ENCODE measurements at regions not wholly inside any gene's neighbourhood (a gene's known extent, or its start where the extent isn't known, plus 50 kb on each side); places are given as distances from the start of the nearest gene placed in this dataset.
"Not testable (repeated sequence)": the region's sequence is repeated elsewhere in the genome, so short reads cannot be mapped to it uniquely, and the experiment has no call there.

DNA sequence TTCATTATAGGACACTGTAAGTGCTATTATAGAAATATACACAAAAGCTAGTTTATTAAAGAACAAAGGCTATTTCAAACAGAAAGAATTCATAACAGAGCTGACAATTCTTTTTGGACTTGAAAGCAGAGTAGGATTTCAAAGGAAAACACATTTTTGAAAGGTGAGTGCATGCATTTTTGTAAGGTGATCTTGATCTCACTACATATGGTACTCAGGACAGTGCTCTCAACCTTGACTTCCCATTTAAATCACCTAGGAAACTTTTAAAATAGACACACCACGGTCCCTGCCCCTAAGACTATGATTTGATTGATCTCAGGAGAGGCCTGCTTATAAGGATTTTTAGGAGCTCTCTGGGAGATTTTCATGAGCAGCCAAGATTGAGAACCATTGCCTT is 1362.0 kb downstream of the CDH8 start:
- H3K9me3 ChIP-seq (replicated peaks): no peaks in the 10 kb centered on the region
- no peaks in the 10 kb centered on the region for H3K36me3 ChIP-seq
- no peak for DNase-seq (ENCODE audit: low read depth in 1 of 2, low spot score in 2 of 2)
- no peak overlapping the region for H3K4me3 ChIP-seq
- H3K27ac ChIP-seq: no peak overlapping the region
- no peaks in the 10 kb centered on the region for H3K27me3 ChIP-seq (replicated peaks)
- no peaks in the 10 kb centered on the region for H3K4me1 ChIP-seq (replicated peaks)

DNA sequence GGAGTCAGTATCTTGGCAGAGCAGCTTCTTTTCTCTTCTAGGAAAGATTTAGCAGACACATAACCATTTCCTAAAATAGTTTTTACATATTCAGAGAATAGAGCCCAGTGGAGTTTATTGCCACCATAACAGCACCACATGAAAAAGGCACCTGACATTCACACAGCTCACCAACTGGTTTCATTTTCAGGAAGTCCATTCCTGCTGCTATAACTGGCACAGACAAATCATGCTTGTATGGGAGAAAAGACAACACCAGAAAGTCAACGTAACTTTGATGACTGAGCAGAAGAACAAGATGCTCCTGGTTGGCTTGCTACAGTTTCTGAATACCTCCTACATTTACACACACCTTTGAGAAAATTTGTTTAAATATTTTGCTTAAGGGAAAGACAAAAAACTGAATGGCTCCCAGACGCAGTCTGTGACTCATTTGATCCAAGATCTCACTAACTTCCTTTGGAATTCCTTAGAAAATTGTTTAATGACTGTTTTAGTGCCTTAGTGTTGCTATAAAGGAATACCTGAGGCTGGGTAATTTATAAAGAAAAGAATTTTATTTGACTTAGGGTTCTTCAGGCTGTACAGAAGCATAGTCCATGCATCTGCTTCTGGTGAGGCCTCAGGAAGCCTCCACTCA is 1380.6 kb downstream of the CDH8 start:
- no peak overlapping the region for H3K4me3 ChIP-seq
- no peak overlapping the region for H3K27ac ChIP-seq
- no peak for DNase-seq (ENCODE audit: low read depth in 1 of 2, low spot score in 2 of 2)
- no peaks in the 10 kb centered on the region for H3K4me1 ChIP-seq (replicated peaks)
- H3K27me3 ChIP-seq (replicated peaks): 0 out of 2 replicates have a peak, but pooled peaks cover 2% of the 10 kb centered on the region
- H3K36me3 ChIP-seq: no peaks in the 10 kb centered on the region
- peaks cover under 1% of the 10 kb centered on the region; the same call in 1 of the 2 replicates for H3K9me3 ChIP-seq (replicated peaks)

- H3K4me1 ChIP-seq (replicated peaks): no peaks in the 10 kb centered on the region
Measured at GRCh38 chr16:60651346-60651745, 1384.9 kb downstream of the CDH8 start.

GRCh38 chr16:60648290-60648689 is 1387.9 kb downstream of the CDH8 start:
- H3K27me3 ChIP-seq (replicated peaks): no peaks in the 10 kb centered on the region
- 0 out of 2 replicates have a peak, but pooled peaks cover 7% of the 10 kb centered on the region for H3K9me3 ChIP-seq (replicated peaks)
- H3K36me3 ChIP-seq: no peaks in the 10 kb centered on the region
- DNase-seq (ENCODE audit: low read depth in 1 of 2, low spot score in 2 of 2): no peak
- H3K4me3 ChIP-seq: no peak overlapping the region
- no peak overlapping the region for H3K27ac ChIP-seq
- H3K4me1 ChIP-seq (replicated peaks): no peaks in the 10 kb centered on the region

More at GRCh38 chr16:60651346-60651745, 1384.9 kb downstream of the CDH8 start:
- Histone ChIP-seq H3K4me3 (no peak overlapping the region), H3K27ac (no peak overlapping the region), H3K36me3 (no peaks in the 10 kb centered on the region), H3K9me3 (replicated peaks) (no peaks in the 10 kb centered on the region), H3K27me3 (replicated peaks) (no peaks in the 10 kb centered on the region)
- no peak for DNase-seq (ENCODE audit: low read depth in 1 of 2, low spot score in 2 of 2)

DNA sequence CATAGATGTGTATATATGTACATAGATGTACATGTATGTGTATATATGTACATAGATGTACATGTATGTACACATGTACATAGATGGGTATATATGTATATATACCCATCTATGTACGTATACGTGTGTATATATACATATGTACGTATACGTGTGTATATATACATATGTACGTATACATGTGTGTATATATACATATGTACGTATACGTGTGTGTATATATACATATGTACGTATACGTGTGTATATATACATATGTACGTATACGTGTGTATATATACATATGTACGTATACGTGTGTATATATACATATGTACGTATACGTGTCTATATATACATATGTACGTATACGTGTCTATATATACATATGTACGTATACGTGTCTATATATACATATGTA is 1388.8 kb downstream of the CDH8 start:
- not testable (repeated sequence) for DNase-seq (ENCODE audit: low read depth in 1 of 2, low spot score in 2 of 2); H3K9me3 ChIP-seq (replicated peaks); H3K36me3 ChIP-seq; H3K27me3 ChIP-seq (replicated peaks); H3K27ac ChIP-seq; H3K4me1 ChIP-seq (replicated peaks); H3K4me3 ChIP-seq

DNA sequence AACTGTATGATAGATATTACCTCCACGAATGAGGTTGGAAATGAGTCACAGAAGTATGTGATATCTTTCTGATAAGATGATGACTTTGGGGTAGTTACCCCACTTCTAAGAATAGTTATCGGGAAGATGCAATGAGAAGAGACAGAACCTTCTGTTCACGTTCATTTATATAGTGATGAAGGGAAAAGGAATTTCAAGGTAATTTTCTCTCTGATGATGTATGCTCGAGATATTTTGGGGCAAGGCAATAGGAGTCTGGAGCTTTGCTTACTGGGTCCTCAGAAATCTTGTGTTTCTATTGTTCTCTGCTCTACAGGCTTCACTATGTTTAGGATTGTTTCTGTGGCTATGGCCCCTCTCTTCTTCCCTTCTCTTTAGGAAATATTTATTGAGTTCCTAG is 1389.6 kb downstream of the CDH8 start:
- DNase-seq (ENCODE audit: low read depth in 1 of 2, low spot score in 2 of 2): no peak
- Histone ChIP-seq H3K36me3 (no peaks in the 10 kb centered on the region), H3K27ac (no peak overlapping the region), H3K9me3 (replicated peaks) (0 out of 2 replicates have a peak, but pooled peaks cover 7% of the 10 kb centered on the region), H3K4me3 (no peak overlapping the region), H3K4me1 (replicated peaks) (no peaks in the 10 kb centered on the region), H3K27me3 (replicated peaks) (no peaks in the 10 kb centered on the region)

- Histone ChIP-seq H3K27me3 (replicated peaks) (no peaks in the 10 kb centered on the region), H3K36me3 (no peaks in the 10 kb centered on the region), H3K4me3 (no peak overlapping the region), H3K9me3 (replicated peaks) (0 out of 2 replicates have a peak, but pooled peaks cover 7% of the 10 kb centered on the region), H3K4me1 (replicated peaks) (no peaks in the 10 kb centered on the region), H3K27ac (no peak overlapping the region)
- no peak for DNase-seq (ENCODE audit: low read depth in 1 of 2, low spot score in 2 of 2)
Measured at GRCh38 chr16:60645541-60645940, 1390.7 kb downstream of the CDH8 start.

DNA sequence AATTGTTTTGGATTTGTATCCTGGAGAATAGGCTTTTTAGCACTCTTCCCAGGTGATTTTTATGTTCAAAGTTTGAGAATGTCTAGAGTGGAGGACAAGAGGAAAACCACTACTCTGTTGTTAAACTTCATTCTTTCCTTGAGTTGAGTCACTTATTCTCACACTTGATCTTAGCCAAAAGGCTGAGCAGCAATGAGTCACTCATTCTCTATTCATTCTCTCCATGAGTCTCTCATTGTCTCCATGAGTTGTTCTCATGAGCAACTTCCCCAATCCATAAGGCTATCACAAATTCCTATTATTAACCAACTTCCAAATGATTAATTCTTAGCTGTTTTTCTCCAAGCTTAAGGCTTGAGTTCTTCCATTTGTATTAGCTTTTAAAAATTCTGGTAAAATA is 1393.3 kb downstream of the CDH8 start:
- Histone ChIP-seq H3K27me3 (replicated peaks) (no peaks in the 10 kb centered on the region), H3K9me3 (replicated peaks) (0 out of 2 replicates have a peak, but pooled peaks cover 7% of the 10 kb centered on the region), H3K36me3 (no peaks in the 10 kb centered on the region), H3K4me1 (replicated peaks) (no peaks in the 10 kb centered on the region), H3K4me3 (no peak overlapping the region), H3K27ac (no peak overlapping the region)
- no peak for DNase-seq (ENCODE audit: low read depth in 1 of 2, low spot score in 2 of 2)

- Histone ChIP-seq H3K4me3 (no peak overlapping the region), H3K4me1 (replicated peaks) (no peaks in the 10 kb centered on the region), H3K27me3 (replicated peaks) (no peaks in the 10 kb centered on the region), H3K9me3 (replicated peaks) (0 out of 2 replicates have a peak, but pooled peaks cover 7% of the 10 kb centered on the region), H3K27ac (no peak overlapping the region), H3K36me3 (no peaks in the 10 kb centered on the region)
- no peak for DNase-seq (ENCODE audit: low read depth in 1 of 2, low spot score in 2 of 2)
Measured at GRCh38 chr16:60641067-60641665, 1395.1 kb downstream of the CDH8 start.

DNA sequence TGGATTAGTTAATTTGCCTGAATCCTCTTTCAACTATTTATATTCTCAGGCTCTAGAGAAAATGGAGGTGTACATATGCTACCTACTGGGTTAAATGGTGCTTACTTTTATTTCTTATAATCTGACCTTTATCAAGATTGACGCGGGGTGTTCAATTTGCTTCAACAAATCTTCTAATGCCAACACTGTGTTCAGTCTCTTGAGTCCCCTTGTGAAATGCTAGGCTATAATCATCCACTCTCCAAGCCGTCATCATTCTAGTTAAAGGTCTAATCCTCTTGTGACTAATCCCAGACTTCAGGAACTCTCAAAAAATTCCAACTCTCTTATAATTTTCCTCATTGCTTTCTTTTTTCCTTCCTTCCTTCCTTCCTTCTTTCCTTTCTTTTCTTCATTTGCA is 1396.2 kb downstream of the CDH8 start:
- Histone ChIP-seq H3K4me1 (replicated peaks) (no peaks in the 10 kb centered on the region), H3K4me3 (no peak overlapping the region)
- DNase-seq (ENCODE audit: low read depth in 1 of 2, low spot score in 2 of 2): no peak

DNA sequence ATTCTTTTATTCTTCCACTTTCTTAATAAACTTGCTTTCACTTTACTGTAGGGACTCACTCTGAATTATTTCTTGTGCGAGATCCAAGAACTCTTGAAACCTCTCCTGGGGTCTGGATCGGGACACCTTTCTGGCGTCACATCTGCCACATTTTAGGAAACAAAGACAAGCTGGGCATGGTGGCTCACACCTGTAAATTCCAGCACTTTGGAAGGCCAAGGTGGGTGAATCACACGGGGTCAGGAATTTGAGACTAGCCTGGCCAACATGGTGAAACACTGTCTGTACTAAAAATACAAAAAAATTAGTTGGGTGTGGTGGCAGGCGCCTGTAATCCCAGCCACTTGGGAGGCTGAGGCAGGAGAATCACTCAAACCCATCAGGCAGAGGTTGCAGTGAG is 1399.6 kb downstream of the CDH8 start:
- not testable (repeated sequence) for H3K4me3 ChIP-seq; H3K27me3 ChIP-seq (replicated peaks); DNase-seq (ENCODE audit: low read depth in 1 of 2, low spot score in 2 of 2); H3K4me1 ChIP-seq (replicated peaks); H3K36me3 ChIP-seq; H3K9me3 ChIP-seq (replicated peaks); H3K27ac ChIP-seq

More for the DNA sequence above, 1396.2 kb downstream of the CDH8 start:
- Histone ChIP-seq H3K27me3 (replicated peaks) (no peaks in the 10 kb centered on the region), H3K9me3 (replicated peaks) (no peaks in the 10 kb centered on the region), H3K27ac (no peak overlapping the region), H3K36me3 (no peaks in the 10 kb centered on the region)

GRCh38 chr16:60636117-60636516 is 1400.1 kb downstream of the CDH8 start:
- no peaks in the 10 kb centered on the region for H3K36me3 ChIP-seq
- no peaks in the 10 kb centered on the region for H3K4me1 ChIP-seq (replicated peaks)
- no peak overlapping the region for H3K4me3 ChIP-seq
- H3K27me3 ChIP-seq (replicated peaks): no peaks in the 10 kb centered on the region
- H3K27ac ChIP-seq: no peak overlapping the region
- no peaks in the 10 kb centered on the region for H3K9me3 ChIP-seq (replicated peaks)
- no peak for DNase-seq (ENCODE audit: low read depth in 1 of 2, low spot score in 2 of 2)

DNA sequence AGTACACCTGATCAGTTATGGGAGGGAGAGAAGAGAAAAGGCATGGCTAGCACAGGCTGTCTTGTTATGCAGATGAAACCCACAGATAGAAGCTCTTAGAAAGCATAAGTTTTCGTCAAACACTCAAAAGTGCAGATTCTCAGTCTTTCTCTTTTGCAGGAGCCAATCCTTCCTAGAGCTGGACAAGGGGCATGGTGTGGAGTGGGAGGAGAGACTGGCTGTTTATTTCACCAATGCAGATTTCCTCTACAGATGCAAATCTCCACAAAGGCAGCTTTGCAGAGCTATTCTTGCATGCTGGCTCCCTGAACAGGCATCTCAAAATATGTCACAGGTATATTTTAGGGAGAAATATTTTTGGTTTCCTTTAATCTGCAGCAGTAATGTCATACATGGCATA is 1400.7 kb downstream of the CDH8 start:
- DNase-seq (ENCODE audit: low read depth in 1 of 2, low spot score in 2 of 2): no peak
- Histone ChIP-seq H3K9me3 (replicated peaks) (no peaks in the 10 kb centered on the region), H3K27me3 (replicated peaks) (no peaks in the 10 kb centered on the region), H3K36me3 (no peaks in the 10 kb centered on the region), H3K4me3 (no peak overlapping the region), H3K27ac (no peak overlapping the region), H3K4me1 (replicated peaks) (no peaks in the 10 kb centered on the region)

DNA sequence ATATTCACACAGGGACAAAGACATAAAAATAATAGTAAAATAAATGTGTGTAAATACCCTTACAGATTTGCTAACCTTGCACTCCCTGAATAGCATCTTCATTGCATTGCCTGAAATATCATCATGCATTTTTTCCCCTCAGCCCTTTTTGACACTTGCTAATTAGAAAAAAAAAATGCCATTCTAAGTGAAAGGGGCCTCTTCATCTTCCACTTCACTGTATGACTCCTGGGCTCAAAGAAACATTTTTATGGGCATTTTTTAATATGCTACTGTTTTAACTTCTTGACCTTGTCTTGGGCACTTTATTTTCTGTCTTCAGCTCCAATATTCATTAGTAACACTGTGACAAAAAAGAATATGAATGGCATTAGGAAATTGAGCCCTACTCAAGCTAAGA is 1424.4 kb downstream of the CDH8 start:
- Histone ChIP-seq H3K9me3 (replicated peaks) (no peaks in the 10 kb centered on the region), H3K27me3 (replicated peaks) (no peaks in the 10 kb centered on the region), H3K27ac (no peak overlapping the region), H3K36me3 (no peaks in the 10 kb centered on the region), H3K4me1 (replicated peaks) (no peaks in the 10 kb centered on the region), H3K4me3 (no peak overlapping the region)
- no peak for DNase-seq (ENCODE audit: low read depth in 1 of 2, low spot score in 2 of 2)

All from SJSA1 (cell line).